22Rv1 (cell line): ENCODE measurements at regions not wholly inside any gene's neighbourhood (a gene's known extent, or its start where the extent isn't known, plus 50 kb on each side); places are given as distances from the start of the nearest gene placed in this dataset.

ENCODE experiments used
- ZFX ChIP-seq: fragments of 450-650 bp; IDR thresholded peaks from 2 replicates; pipeline ENCODE4 v1.6.1; 2017; ENCODE audit warnings: antibody characterized with exemption, borderline replicate concordance
- TF ChIP-seq, protein P1 (sequence below): fragments of 450-650 bp; IDR thresholded peaks from 2 replicates; pipeline ENCODE4 v1.5.1; 2017; ENCODE audit warnings: mild to moderate bottlenecking

- TF ChIP-seq, protein P1, sequence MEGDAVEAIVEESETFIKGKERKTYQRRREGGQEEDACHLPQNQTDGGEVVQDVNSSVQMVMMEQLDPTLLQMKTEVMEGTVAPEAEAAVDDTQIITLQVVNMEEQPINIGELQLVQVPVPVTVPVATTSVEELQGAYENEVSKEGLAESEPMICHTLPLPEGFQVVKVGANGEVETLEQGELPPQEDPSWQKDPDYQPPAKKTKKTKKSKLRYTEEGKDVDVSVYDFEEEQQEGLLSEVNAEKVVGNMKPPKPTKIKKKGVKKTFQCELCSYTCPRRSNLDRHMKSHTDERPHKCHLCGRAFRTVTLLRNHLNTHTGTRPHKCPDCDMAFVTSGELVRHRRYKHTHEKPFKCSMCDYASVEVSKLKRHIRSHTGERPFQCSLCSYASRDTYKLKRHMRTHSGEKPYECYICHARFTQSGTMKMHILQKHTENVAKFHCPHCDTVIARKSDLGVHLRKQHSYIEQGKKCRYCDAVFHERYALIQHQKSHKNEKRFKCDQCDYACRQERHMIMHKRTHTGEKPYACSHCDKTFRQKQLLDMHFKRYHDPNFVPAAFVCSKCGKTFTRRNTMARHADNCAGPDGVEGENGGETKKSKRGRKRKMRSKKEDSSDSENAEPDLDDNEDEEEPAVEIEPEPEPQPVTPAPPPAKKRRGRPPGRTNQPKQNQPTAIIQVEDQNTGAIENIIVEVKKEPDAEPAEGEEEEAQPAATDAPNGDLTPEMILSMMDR: no peak
- no peak for TF ChIP-seq ZFX
These were observed 270.1 kb upstream of the ARSJ start for GRCh38 chr4:114249561-114249960.
